ENCODE measurements at regions not wholly inside any gene's neighbourhood (a gene's known extent, or its start where the extent isn't known, plus 50 kb on each side); places are given as distances from the start of the nearest gene placed in this dataset.
"Not testable (repeated sequence)": the region's sequence is repeated elsewhere in the genome, so short reads cannot be mapped to it uniquely, and the experiment has no call there.

- TF ChIP-seq CTCF (IDR thresholded peaks at IDR 0.05; ENCODE audit: borderline replicate concordance, control extremely low read depth, extremely low read depth, insufficient read depth, missing control alignments) = no peak
- in situ Hi-C loops (cut with MboI; ENCODE audit: low sequenced_read_pairs, unreplicated experiment) = no loop called here
- DNase-seq (ENCODE audit: low spot score) = no peak
Measured at GRCh38 chr9:113738496-113738892, 137.6 kb upstream of the ZNF618 start.

GRCh38 chr9:113738893-113739604, 137.1 kb upstream of the ZNF618 start:
- in situ Hi-C loops (cut with MboI; ENCODE audit: low sequenced_read_pairs, unreplicated experiment) = no loop called here
- DNase-seq (ENCODE audit: low spot score) = peak; percentile 13
- TF ChIP-seq CTCF (IDR thresholded peaks at IDR 0.05; ENCODE audit: borderline replicate concordance, control extremely low read depth, extremely low read depth, insufficient read depth, missing control alignments) = no peak

- DNase-seq (ENCODE audit: low spot score); in situ Hi-C loops (cut with MboI; ENCODE audit: low sequenced_read_pairs, unreplicated experiment): not testable (repeated sequence)
Measured at GRCh38 chr9:113739605-113740507, 136.3 kb upstream of the ZNF618 start.

- in situ Hi-C loops (cut with MboI; ENCODE audit: low sequenced_read_pairs, unreplicated experiment); DNase-seq (ENCODE audit: low spot score): not testable (repeated sequence)
Measured at GRCh38 chr9:113740508-113741500, 135.3 kb upstream of the ZNF618 start.

- in situ Hi-C loops (cut with MboI; ENCODE audit: low sequenced_read_pairs, unreplicated experiment) = no loop called here
Measured at GRCh38 chr9:113741886-113742854, 133.9 kb upstream of the ZNF618 start.

GRCh38 chr9:113742878-113743277, 133.2 kb upstream of the ZNF618 start:
- in situ Hi-C loops (cut with MboI; ENCODE audit: low sequenced_read_pairs, unreplicated experiment) = no loop called here
- DNase-seq (ENCODE audit: low spot score) = no peak
- no peak for TF ChIP-seq CTCF (IDR thresholded peaks at IDR 0.05; ENCODE audit: borderline replicate concordance, control extremely low read depth, extremely low read depth, insufficient read depth, missing control alignments)

More at GRCh38 chr9:113741886-113742854, 133.9 kb upstream of the ZNF618 start:
- no peak for DNase-seq (ENCODE audit: low spot score)
- TF ChIP-seq CTCF (IDR thresholded peaks at IDR 0.05; ENCODE audit: borderline replicate concordance, control extremely low read depth, extremely low read depth, insufficient read depth, missing control alignments) = no peak

All from GM13976 (cell line).